GM12878 (cell line): ENCODE measurements at regions not wholly inside any gene's neighbourhood (a gene's known extent, or its start where the extent isn't known, plus 50 kb on each side); places are given as distances from the start of the nearest gene placed in this dataset.

Experiments
- ATAC-seq: fragments of 200-7000 bp; cut with Tn5 transposase; 3 replicates; pipeline ENCODE4 v1.9.1; 2020; ENCODE audit warnings: mild to moderate bottlenecking, moderate library complexity
- BruUV-seq: library from RNA; stranded (reverse); fragments of 400-500 nt; replicated peaks from 2 replicates; lab custom pipeline; 2021; lab: Mats Ljungman, UMichigan
- CTCF ChIA-PET: fragments of 300-600 bp; sonication (Branson Sonifier 250); formaldehyde crosslinking; extraction: SDS; loops from one replicate; lab custom pipeline; 2021; ENCODE audit warnings: inconsistent platforms; lab: Yijun Ruan, JAX
- POLR2A ChIA-PET: fragments of 350-600 bp; formaldehyde crosslinking; extraction: SDS; loops from one replicate; lab custom pipeline; 2021; ENCODE audit warnings: inconsistent platforms; lab: Charles Lee
- RAD21 ChIA-PET: fragments of 300-600 bp; sonication (Branson Sonifier 250); formaldehyde crosslinking; loops from one replicate; lab custom pipeline; 2023; ENCODE audit warnings: antibody characterized with exemption; ENCODE audit not compliant: unreplicated experiment; lab: Charles Lee
- SMC1A ChIA-PET: fragments of 300-600 bp; sonication (Branson Sonifier 250); formaldehyde crosslinking; loops from one replicate; lab custom pipeline; 2023; ENCODE audit not compliant: unreplicated experiment, uncharacterized antibody; lab: Charles Lee
- DNase-seq: peaks from one replicate; pipeline ENCODE4 v3.0.0-alpha.2; 2011; ENCODE audit warnings: low read depth, low spot score
- FAIRE-seq: peaks from 3 replicates; lab custom pipeline; 2011; peaks lifted over from hg19 to GRCh38; lab: Jason Lieb, UNC
- H2AFZ ChIP-seq: 2 replicates; pipeline ENCODE4 v1.6.0; 2011; ENCODE audit warnings: low read depth, low read length, control low read depth; ENCODE audit not compliant: control insufficient read depth
- H3K27ac ChIP-seq: 2 replicates; pipeline ENCODE4 v1.5.1; 2011; ENCODE audit warnings: control low read depth; ENCODE audit not compliant: control insufficient read depth, insufficient read depth
- H3K27me3 ChIP-seq, 2 experiments: replicated peaks in 1 of 2; 2 replicates each; pipeline versions ENCODE4 v1.6.0 to v1.6.1; 2011; ENCODE audit warnings: low read length in 1 of 2; ENCODE audit not compliant: control insufficient read depth in 2 of 2, insufficient read depth in 2 of 2
- H3K36me3 ChIP-seq, 2 experiments: 2 replicates each; pipeline ENCODE4 v1.5.1; 2011; ENCODE audit warnings: low read length in 1 of 2; ENCODE audit not compliant: control insufficient read depth in 2 of 2, insufficient read depth in 2 of 2
- H3K4me1 ChIP-seq: 2 replicates; pipeline ENCODE4 v1.6.1; 2011; ENCODE audit warnings: mild to moderate bottlenecking, low read length, moderate library complexity, mixed read lengths; ENCODE audit not compliant: control insufficient read depth, insufficient read depth
- H3K4me2 ChIP-seq: 2 replicates; pipeline ENCODE4 v1.6.0; 2011; ENCODE audit warnings: control low read depth; ENCODE audit not compliant: control insufficient read depth, insufficient read depth
- H3K4me3 ChIP-seq: fragments of 200-600 bp; sonication (generic); 2 replicates; pipeline ENCODE4 v1.5.1; 2016
- H3K79me2 ChIP-seq: 2 replicates; pipeline ENCODE4 v1.6.0; 2011; ENCODE audit warnings: low read length; ENCODE audit not compliant: control insufficient read depth, insufficient read depth
- H3K9ac ChIP-seq: 2 replicates; pipeline ENCODE4 v1.8.0; 2011; ENCODE audit warnings: low read length, control low read depth, mixed read lengths; ENCODE audit not compliant: control insufficient read depth, insufficient read depth
- H3K9me3 ChIP-seq: replicated peaks from 3 replicates; pipeline ENCODE4 v1.5.1; 2011; ENCODE audit warnings: mild to moderate bottlenecking, low read length; ENCODE audit not compliant: control insufficient read depth, insufficient read depth
- H4K20me1 ChIP-seq: 2 replicates; pipeline ENCODE4 v1.6.0; 2011; ENCODE audit not compliant: control insufficient read depth, insufficient read depth
- BRCA1 ChIP-seq: IDR thresholded peaks from 2 replicates; pipeline ENCODE4 v1.6.1; 2011; ENCODE audit warnings: low read depth, low read length, improper control_type of control experiment
- CBFB ChIP-seq: IDR thresholded peaks from 2 replicates; pipeline ENCODE4 v1.6.1; 2016; ENCODE audit warnings: antibody characterized with exemption, low read depth
- ESRRA ChIP-seq: IDR thresholded peaks from 2 replicates; pipeline ENCODE4 v1.6.1; 2012; ENCODE audit warnings: mild to moderate bottlenecking, low read length, improper control_type of control experiment
- FOXK2 ChIP-seq: fragments of 450-650 bp; IDR thresholded peaks from 2 replicates; pipeline ENCODE4 v1.6.1; 2017; ENCODE audit warnings: mild to moderate bottlenecking, moderate library complexity
- HDAC6 ChIP-seq: fragments of 200-600 bp; sonication (generic); IDR thresholded peaks from one replicate; pipeline ENCODE4 v1.8.0; 2017; ENCODE audit warnings: antibody characterized with exemption; ENCODE audit not compliant: unreplicated experiment
- JUNB ChIP-seq: IDR thresholded peaks from 2 replicates; pipeline ENCODE4 v1.6.1; 2016; ENCODE audit warnings: antibody characterized with exemption, mild to moderate bottlenecking
- NFYB ChIP-seq: IDR thresholded peaks from 2 replicates; pipeline ENCODE4 v1.6.1; 2011; ENCODE audit warnings: low read depth, mild to moderate bottlenecking, low read length, improper control_type of control experiment, moderate library complexity; ENCODE audit not compliant: insufficient read depth
- RELA ChIP-seq: fragments of 450-650 bp; IDR thresholded peaks from 2 replicates; pipeline ENCODE4 v1.8.0; 2014; ENCODE audit warnings: borderline replicate concordance; ENCODE audit not compliant: partially characterized antibody
- RFX5 ChIP-seq: IDR thresholded peaks from 2 replicates; pipeline ENCODE4 v1.6.1; 2011; ENCODE audit warnings: low read depth, low read length, improper control_type of control experiment
- SIX5 ChIP-seq: IDR thresholded peaks from 2 replicates; pipeline ENCODE4 v1.6.1; 2011; ENCODE audit warnings: mild to moderate bottlenecking, low read depth, low read length, moderate library complexity; ENCODE audit not compliant: severe bottlenecking
- TBL1XR1 ChIP-seq: IDR thresholded peaks from 2 replicates; pipeline ENCODE4 v1.6.1; 2012; ENCODE audit warnings: low read depth, low read length, improper control_type of control experiment
- ZBED1 ChIP-seq: IDR thresholded peaks from 2 replicates; pipeline ENCODE4 v1.6.1; 2016; ENCODE audit warnings: borderline replicate concordance
- WGBS: methylation state at CpG from one replicate; pipeline ENCODE4 v1.1.6; 2016; ENCODE audit warnings: low lambda C conversion rate; ENCODE audit not compliant: insufficient replicate concordance, insufficient coverage; ENCODE audit errors: missing lambda C conversion rate; 5-methylcytosine and 5-hydroxymethylcytosine counted together
- in situ Hi-C: fragments of 300-500 bp; cut with MboI; formaldehyde crosslinking; loops from 9 replicates; pipeline ENCODE4 v1.14.3; 2018; ENCODE audit warnings: mixed read lengths
- intact Hi-C: fragments of 100-400 bp; cut with micrococcal nuclease; formaldehyde crosslinking; loops from one replicate; pipeline ENCODE4 v1.14.2; 2022; ENCODE audit not compliant: unreplicated experiment
- TF ChIP-seq, protein P1 (sequence below): IDR thresholded peaks from 2 replicates; pipeline ENCODE4 v1.6.1; 2011; ENCODE audit warnings: low read depth, low read length, improper control_type of control experiment, borderline replicate concordance
- TF ChIP-seq, protein P2 (sequence below): fragments of 450-650 bp; formaldehyde crosslinking; IDR thresholded peaks from 2 replicates; pipeline ENCODE4 v1.4.0; 2022; ENCODE audit warnings: mild to moderate bottlenecking, moderate library complexity
- TF ChIP-seq, protein P3 (sequence below): fragments of 450-650 bp; IDR thresholded peaks from 2 replicates; pipeline ENCODE4 v1.6.1; 2016; ENCODE audit warnings: mild to moderate bottlenecking
- TF ChIP-seq, protein P4 (sequence below), 3 experiments: IDR thresholded peaks in 2 of 3; conservative IDR thresholded peaks in 1 of 3; 2 replicates each; pipeline ENCODE4 v1.5.1; 2011; ENCODE audit warnings: low read depth in 3 of 3, low read length in 3 of 3, mild to moderate bottlenecking in 3 of 3, control low read depth in 2 of 3, moderate library complexity in 2 of 3, inconsistent platforms in 1 of 3, mixed read lengths in 1 of 3; ENCODE audit not compliant: control insufficient read depth in 2 of 3, insufficient read depth in 1 of 3; ENCODE audit errors: extremely low read depth in 1 of 3

DNA sequence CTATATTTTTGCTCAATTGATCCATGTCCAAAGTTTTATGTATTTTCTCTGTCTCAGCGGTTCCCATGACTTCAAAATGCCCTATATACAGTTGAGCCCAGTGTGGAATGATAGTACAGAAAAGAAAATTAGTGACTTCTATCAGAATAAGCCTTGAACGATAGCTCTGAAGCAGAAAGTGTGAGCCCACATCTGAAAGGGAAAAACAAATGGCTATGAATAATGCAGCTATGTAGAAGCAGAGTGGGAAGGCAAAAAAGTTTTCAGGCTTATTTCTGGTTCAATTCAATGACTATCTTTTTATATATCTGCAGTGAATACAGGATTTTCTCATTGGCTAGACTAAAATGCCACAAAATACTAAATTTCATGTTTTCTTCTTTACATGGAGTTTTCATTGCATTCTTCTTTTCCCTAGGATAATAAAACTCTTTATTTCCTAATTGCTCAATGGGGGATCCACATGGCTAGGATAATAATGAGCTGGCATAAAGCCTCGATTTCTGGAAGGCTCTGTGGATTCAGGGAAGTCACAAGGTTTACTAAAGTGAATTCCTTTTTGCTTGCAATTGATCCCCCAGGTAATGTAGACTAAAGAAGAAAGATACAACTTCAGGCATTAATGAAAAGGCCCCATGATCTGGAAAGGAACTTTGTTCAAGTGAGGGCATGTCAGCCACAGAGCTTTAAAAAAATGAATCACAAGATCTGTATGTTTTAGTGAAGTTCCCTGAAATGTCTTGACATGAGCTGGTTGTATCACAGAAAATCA, 377.0 kb upstream of the RIOK2 start:
- ChIA-PET RAD21 (no interaction called here), SMC1A (interaction anchor here (1.1 to 1.7 kb wide), 4 partner anchors 9 to 39 kb away, joined by 3 to 5 read pairs (median 4); no protein-coding TSS in a partner anchor), POLR2A (no interaction called here), CTCF (interaction anchor here (1.7 to 1.8 kb wide), 2 partner anchors 16 to 26 kb away, joined by 5 to 6 read pairs; no protein-coding TSS in a partner anchor)
- TF ChIP-seq JUNB (no peak), HDAC6 (no peak), RELA (no peak), ZBED1 (no peak), CBFB (no peak), SIX5 (no peak), BRCA1 (no peak), TBL1XR1 (no peak), FOXK2 (no peak), RFX5 (no peak), NFYB (no peak), ESRRA (no peak)
- TF ChIP-seq, protein P1, sequence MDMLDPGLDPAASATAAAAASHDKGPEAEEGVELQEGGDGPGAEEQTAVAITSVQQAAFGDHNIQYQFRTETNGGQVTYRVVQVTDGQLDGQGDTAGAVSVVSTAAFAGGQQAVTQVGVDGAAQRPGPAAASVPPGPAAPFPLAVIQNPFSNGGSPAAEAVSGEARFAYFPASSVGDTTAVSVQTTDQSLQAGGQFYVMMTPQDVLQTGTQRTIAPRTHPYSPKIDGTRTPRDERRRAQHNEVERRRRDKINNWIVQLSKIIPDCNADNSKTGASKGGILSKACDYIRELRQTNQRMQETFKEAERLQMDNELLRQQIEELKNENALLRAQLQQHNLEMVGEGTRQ, result no peak
- TF ChIP-seq, protein P2, sequence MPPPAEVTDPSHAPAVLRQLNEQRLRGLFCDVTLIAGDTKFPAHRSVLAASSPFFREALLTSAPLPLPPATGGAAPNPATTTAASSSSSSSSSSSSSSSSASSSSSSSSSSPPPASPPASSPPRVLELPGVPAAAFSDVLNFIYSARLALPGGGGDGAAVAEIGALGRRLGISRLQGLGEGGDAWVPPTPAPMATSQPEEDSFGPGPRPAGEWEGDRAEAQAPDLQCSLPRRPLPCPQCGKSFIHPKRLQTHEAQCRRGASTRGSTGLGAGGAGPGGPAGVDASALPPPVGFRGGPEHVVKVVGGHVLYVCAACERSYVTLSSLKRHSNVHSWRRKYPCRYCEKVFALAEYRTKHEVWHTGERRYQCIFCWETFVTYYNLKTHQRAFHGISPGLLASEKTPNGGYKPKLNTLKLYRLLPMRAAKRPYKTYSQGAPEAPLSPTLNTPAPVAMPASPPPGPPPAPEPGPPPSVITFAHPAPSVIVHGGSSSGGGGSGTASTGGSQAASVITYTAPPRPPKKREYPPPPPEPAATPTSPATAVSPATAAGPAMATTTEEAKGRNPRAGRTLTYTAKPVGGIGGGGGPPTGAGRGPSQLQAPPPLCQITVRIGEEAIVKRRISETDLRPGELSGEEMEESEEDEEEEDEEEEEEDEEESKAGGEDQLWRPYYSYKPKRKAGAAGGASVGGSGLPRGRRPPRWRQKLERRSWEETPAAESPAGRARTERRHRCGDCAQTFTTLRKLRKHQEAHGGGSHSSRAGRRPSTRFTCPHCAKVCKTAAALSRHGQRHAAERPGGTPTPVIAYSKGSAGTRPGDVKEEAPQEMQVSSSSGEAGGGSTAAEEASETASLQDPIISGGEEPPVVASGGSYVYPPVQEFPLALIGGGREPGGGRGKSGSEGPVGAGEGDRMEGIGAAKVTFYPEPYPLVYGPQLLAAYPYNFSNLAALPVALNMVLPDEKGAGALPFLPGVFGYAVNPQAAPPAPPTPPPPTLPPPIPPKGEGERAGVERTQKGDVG (CRISPR knock-in tag), result no peak
- TF ChIP-seq, protein P3, sequence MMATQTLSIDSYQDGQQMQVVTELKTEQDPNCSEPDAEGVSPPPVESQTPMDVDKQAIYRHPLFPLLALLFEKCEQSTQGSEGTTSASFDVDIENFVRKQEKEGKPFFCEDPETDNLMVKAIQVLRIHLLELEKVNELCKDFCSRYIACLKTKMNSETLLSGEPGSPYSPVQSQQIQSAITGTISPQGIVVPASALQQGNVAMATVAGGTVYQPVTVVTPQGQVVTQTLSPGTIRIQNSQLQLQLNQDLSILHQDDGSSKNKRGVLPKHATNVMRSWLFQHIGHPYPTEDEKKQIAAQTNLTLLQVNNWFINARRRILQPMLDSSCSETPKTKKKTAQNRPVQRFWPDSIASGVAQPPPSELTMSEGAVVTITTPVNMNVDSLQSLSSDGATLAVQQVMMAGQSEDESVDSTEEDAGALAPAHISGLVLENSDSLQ, result no peak
- TF ChIP-seq, protein P4, sequence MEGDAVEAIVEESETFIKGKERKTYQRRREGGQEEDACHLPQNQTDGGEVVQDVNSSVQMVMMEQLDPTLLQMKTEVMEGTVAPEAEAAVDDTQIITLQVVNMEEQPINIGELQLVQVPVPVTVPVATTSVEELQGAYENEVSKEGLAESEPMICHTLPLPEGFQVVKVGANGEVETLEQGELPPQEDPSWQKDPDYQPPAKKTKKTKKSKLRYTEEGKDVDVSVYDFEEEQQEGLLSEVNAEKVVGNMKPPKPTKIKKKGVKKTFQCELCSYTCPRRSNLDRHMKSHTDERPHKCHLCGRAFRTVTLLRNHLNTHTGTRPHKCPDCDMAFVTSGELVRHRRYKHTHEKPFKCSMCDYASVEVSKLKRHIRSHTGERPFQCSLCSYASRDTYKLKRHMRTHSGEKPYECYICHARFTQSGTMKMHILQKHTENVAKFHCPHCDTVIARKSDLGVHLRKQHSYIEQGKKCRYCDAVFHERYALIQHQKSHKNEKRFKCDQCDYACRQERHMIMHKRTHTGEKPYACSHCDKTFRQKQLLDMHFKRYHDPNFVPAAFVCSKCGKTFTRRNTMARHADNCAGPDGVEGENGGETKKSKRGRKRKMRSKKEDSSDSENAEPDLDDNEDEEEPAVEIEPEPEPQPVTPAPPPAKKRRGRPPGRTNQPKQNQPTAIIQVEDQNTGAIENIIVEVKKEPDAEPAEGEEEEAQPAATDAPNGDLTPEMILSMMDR (IDR thresholded peaks at IDR 0.05 in 2 of 3, conservative IDR thresholded peaks at IDR 0.05 in 1 of 3; ENCODE audit: control insufficient read depth in 2 of 3, extremely low read depth in 1 of 3, insufficient read depth in 1 of 3, low read depth in 3 of 3, low read length in 3 of 3), result no peak
- no TSS peak for BruUV-seq
- DNase-seq, result no peak
- intact Hi-C loops (no loop called here), in situ Hi-C loops (no loop called here)
- Histone ChIP-seq H3K36me3 (no peaks in the 10 kb centered on the region), H3K4me3 (no peak overlapping the region), H3K4me1 (no peaks in the 10 kb centered on the region), H3K27ac (no peak overlapping the region), H3K9me3 (no peaks in the 10 kb centered on the region), H3K4me2 (no peak overlapping the region), H3K9ac (no peak overlapping the region), H3K79me2 (no peaks in the 10 kb centered on the region), H4K20me1 (no peaks in the 10 kb centered on the region), H3K27me3 (no peaks in the 10 kb centered on the region), H2AFZ (no peak overlapping the region)
- WGBS, result 18% methylated on average over 3 of the region's 3 CpGs
- no peak for FAIRE-seq
- no peak for ATAC-seq
